Testis (tissue), 2 donors: ENCODE measurements at regions not wholly inside any gene's neighbourhood (a gene's known extent, or its start where the extent isn't known, plus 50 kb on each side); places are given as distances from the start of the nearest gene placed in this dataset.

Experiments
- CTCF ChIP-seq, 3 experiments: fragments of 450-650 bp in 2 of 3; fragments of 200-600 bp in 1 of 3; sonication (generic) in 1 of 3; IDR thresholded peaks; one replicate each; pipeline ENCODE4 v1.5.1; 2016 to 2019; ENCODE audit warnings: antibody characterized with exemption in 3 of 3, mild to moderate bottlenecking in 2 of 3, moderate library complexity in 1 of 3
- POLR2A ChIP-seq: fragments of 450-650 bp; IDR thresholded peaks from one replicate; pipeline ENCODE4 v1.6.1; 2017; ENCODE audit warnings: antibody characterized with exemption, mild to moderate bottlenecking, moderate library complexity

- no peak for TF ChIP-seq CTCF (IDR thresholded peaks at IDR 0.05)
- no peak for TF ChIP-seq POLR2A
These were observed 344.4 kb upstream of the SLC39A10 start for GRCh38 chr2:195312662-195313061.
